ENCODE measurements at regions not wholly inside any gene's neighbourhood (a gene's known extent, or its start where the extent isn't known, plus 50 kb on each side); places are given as distances from the start of the nearest gene placed in this dataset.

GRCh38 chr2:201966691-201967438, 66.8 kb upstream of the FZD7 start:
- peak; percentile 95 for DNase-seq (ENCODE audit: low spot score)
- in situ Hi-C loops (cut with HindIII; ENCODE audit: low sequenced_read_pairs), result no loop called here

GRCh38 chr2:201968050-201968449, 65.6 kb upstream of the FZD7 start:
- in situ Hi-C loops (cut with HindIII; ENCODE audit: low sequenced_read_pairs), result no loop called here
- DNase-seq (ENCODE audit: low spot score), result no peak

- DNase-seq (ENCODE audit: low spot score), result no peak
- in situ Hi-C loops (cut with HindIII; ENCODE audit: low sequenced_read_pairs), result no loop called here
Measured at GRCh38 chr2:201968476-201968875, 65.2 kb upstream of the FZD7 start.

GRCh38 chr2:201969241-201969937, 64.3 kb upstream of the FZD7 start:
- DNase-seq (ENCODE audit: low spot score), result no peak
- in situ Hi-C loops (cut with HindIII; ENCODE audit: low sequenced_read_pairs), result no loop called here

GRCh38 chr2:201969938-201970785, 63.5 kb upstream of the FZD7 start:
- in situ Hi-C loops (cut with HindIII; ENCODE audit: low sequenced_read_pairs), result no loop called here
- DNase-seq (ENCODE audit: low spot score), result no peak

GRCh38 chr2:201970786-201971108, 62.9 kb upstream of the FZD7 start:
- DNase-seq (ENCODE audit: low spot score), result no peak
- in situ Hi-C loops (cut with HindIII; ENCODE audit: low sequenced_read_pairs), result no loop called here

- peak; percentile 34 for DNase-seq (ENCODE audit: low spot score)
- in situ Hi-C loops (cut with HindIII; ENCODE audit: low sequenced_read_pairs), result no loop called here
Measured at GRCh38 chr2:201971531-201972228, 62.0 kb upstream of the FZD7 start.

GRCh38 chr2:201972621-201973255, 60.9 kb upstream of the FZD7 start:
- in situ Hi-C loops (cut with HindIII; ENCODE audit: low sequenced_read_pairs), result no loop called here
- no peak for DNase-seq (ENCODE audit: low spot score)

- no peak for DNase-seq (ENCODE audit: low spot score)
- in situ Hi-C loops (cut with HindIII; ENCODE audit: low sequenced_read_pairs), result no loop called here
Measured at GRCh38 chr2:201973305-201973928, 60.2 kb upstream of the FZD7 start.

GRCh38 chr2:201974171-201975100, 59.2 kb upstream of the FZD7 start:
- no peak for DNase-seq (ENCODE audit: low spot score)
- in situ Hi-C loops (cut with HindIII; ENCODE audit: low sequenced_read_pairs), result no loop called here

GRCh38 chr2:201975434-201975833, 58.2 kb upstream of the FZD7 start:
- in situ Hi-C loops (cut with HindIII; ENCODE audit: low sequenced_read_pairs), result no loop called here
- no peak for DNase-seq (ENCODE audit: low spot score)

- no peak for DNase-seq (ENCODE audit: low spot score)
- in situ Hi-C loops (cut with HindIII; ENCODE audit: low sequenced_read_pairs), result no loop called here
Measured at GRCh38 chr2:201975964-201976612, 57.6 kb upstream of the FZD7 start.

GRCh38 chr2:201977651-201978050, 56.0 kb upstream of the FZD7 start:
- DNase-seq (ENCODE audit: low spot score), result peak; percentile 36
- in situ Hi-C loops (cut with HindIII; ENCODE audit: low sequenced_read_pairs), result no loop called here

GRCh38 chr2:201978333-201978732, 55.3 kb upstream of the FZD7 start:
- in situ Hi-C loops (cut with HindIII; ENCODE audit: low sequenced_read_pairs), result no loop called here
- DNase-seq (ENCODE audit: low spot score), result no peak

- DNase-seq (ENCODE audit: low spot score), result no peak
- in situ Hi-C loops (cut with HindIII; ENCODE audit: low sequenced_read_pairs), result no loop called here
Measured at GRCh38 chr2:201978986-201979385, 54.7 kb upstream of the FZD7 start.

GRCh38 chr2:201980389-201980821, 53.2 kb upstream of the FZD7 start:
- in situ Hi-C loops (cut with HindIII; ENCODE audit: low sequenced_read_pairs), result no loop called here
- peak; percentile 97 for DNase-seq (ENCODE audit: low spot score)

GRCh38 chr2:201980946-201981345, 52.7 kb upstream of the FZD7 start:
- in situ Hi-C loops (cut with HindIII; ENCODE audit: low sequenced_read_pairs), result no loop called here
- peak; percentile 98 for DNase-seq (ENCODE audit: low spot score)

Data from G401 (cell line).